AML-193 (cell line): ENCODE measurements at regions not wholly inside any gene's neighbourhood (a gene's known extent, or its start where the extent isn't known, plus 50 kb on each side); places are given as distances from the start of the nearest gene placed in this dataset.

Experiments used
- DNase-seq, 2 experiments: peaks; one replicate each; lab custom pipeline; 2025; lab: John Stamatoyannopoulos, UW

GRCh38 chr6:40796260-40797221 is 209.4 kb upstream of the LRFN2 start:
- no peak for DNase-seq

DNA sequence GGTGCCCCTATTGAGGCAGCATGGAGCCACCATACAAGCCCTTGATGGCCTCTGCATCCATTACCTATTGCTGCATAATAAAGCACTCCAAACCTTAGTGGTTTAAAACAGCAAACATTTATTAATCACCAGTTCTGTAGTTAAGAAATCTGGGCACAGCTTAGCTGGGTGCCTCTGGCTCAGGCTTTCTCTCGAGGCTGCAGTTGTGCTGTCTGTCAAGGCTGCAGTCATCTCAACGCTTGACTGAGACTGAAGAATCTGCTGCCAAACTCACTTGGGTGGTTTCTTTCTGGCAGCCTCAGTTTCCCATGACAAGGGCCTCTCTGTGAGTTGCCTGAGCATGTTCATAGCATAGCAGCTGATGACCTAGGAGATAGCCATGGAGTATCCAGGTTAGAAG is 207.4 kb upstream of the LRFN2 start:
- no peak for DNase-seq

DNA sequence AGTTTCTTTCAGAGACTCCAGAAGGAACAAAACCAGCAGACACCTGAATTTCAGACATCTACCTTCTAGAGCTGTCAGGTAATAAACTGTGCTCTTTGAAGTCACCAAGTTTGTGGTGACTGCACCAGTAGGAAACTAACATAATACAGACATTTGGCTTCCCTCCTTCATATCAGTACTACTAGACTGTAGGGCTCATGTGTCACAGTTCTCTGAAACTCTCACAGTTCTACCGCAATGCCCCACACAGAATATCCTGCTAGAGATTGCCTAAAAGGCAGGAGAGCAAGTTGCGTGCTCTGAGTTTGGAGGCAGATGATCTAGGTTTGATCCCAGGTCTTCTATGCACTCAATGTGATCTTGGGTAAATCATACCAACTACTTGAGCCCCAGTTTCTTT is 205.0 kb upstream of the LRFN2 start:
- no peak for DNase-seq

- DNase-seq: no peak
These were observed 203.8 kb upstream of the LRFN2 start for GRCh38 chr6:40791004-40791403.

DNA sequence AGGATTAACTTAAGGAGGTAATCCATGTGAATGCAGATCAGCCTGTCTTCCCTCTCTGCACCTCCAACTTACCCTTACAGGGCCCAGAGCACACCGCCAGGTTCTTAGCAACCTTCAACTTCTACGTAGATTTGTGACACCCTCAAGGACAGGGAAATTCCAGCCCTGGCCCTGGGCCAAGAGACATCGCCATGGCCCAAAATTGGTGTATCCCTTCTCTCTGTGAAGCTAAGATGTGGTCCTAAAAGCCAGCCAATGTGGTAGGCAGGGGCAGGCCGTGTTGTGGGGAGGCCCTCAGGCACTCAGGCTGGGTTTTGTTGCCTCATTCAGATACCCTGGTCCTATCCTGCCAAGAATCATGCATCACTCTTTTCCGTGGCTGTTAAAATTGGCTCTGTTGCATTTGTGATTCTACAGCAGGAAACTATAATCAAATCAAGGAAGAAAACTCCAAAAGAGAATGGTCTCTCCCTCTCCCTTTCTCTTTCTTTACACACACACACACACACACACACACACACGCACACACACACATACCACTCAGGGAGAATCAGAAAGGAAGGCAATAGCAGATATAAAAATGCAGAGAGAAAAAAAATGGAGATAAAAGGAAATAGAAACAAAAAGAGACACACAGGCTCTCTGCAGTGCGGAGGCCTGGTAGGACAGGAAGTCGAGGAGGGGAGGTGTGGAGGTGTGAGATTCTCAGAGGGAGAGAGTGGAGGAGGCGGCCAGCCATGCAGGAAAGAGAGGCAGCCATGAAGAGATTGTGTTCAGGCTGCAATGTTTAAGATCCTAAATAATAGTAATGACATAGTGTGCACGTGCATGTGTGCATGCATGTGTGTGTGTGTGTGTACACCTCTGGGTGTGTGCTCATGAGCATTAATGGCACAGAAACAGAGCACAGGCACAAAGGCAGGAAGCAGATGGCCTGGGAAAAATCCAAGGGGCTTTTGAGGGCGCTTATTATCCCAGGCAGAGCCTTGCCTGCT is 201.8 kb upstream of the LRFN2 start:
- no peak for DNase-seq

DNA sequence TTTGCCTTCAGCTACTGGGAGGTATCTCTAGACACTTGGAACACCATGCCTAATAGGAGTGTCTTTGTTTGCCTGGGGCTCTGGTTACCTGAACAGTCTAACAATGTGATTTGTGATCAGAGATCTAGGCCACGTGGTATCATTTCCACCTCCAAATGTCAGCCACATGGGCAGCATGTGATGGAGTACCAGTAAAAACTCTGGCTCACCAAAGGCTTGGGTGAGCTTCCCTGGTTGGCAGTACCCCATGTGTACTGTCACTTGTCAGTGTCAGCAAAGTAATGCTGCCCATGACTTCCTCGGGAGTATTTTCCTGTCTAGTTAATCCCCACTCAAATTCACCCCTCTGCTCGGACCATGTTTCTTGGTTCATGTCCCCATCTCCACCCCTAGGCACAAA is 195.2 kb upstream of the LRFN2 start:
- DNase-seq: no peak

GRCh38 chr6:40780637-40781036 is 193.5 kb upstream of the LRFN2 start:
- no peak for DNase-seq

DNA sequence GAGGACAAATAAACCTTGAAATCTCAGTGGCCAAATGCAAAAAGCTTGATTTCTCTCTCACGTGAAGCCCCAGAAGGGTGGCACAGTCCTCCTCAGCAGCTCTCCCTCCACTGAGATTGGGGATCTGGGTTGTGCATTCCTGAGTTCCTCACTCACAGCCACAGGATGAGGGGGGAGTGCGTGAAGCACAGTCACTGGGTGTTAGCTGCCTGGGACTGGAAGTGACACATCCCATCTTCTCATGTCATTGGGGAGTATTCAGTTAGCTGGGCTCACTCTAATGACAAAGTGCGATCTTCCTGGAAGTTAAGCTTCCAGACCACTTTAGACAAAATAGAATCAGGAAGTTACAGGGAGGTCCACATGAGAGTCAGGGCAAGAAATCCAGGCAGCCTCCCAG is 192.2 kb upstream of the LRFN2 start:
- DNase-seq: no peak

DNA sequence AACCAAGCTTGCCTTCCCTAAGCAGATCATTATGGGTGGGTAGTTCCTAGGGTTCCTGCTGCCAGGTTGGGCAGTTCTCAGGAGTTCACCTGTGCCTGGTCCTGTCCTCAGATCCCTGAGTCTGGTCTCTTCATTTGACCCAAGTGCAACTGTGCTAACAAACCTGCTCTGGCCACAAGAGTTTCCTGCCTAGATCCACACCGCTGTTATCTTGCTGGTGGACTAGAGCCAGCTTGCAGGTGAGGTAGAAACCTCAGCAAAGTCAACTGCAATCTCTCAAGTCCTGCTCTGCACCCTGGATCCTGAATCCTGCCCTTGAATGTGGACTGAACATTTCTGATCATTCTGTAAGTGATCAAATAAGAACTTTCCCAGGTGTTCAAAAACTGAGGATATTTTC is 191.8 kb upstream of the LRFN2 start:
- no peak for DNase-seq

DNA sequence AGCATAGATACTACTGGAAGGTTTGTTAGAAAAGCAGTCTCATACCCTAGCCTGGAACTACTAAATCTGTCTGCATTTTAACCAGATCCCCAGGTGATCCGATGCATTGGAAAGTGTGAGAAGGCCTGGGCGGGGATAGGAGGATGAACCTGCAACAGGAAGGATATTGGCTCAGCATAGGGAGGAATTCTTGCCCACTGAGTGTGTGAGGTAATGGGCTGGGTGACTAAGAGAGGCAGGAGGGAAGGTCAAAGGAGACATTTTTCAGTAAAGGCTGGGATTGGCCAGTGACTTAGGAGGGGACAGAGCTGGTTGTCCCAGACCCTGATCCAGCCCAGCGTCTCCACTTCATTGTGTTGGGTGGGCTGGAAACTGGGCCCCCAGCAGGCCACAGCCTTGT is 191.0 kb upstream of the LRFN2 start:
- DNase-seq: no peak

- DNase-seq: no peak
These were observed 187.8 kb upstream of the LRFN2 start for GRCh38 chr6:40774932-40775331.

GRCh38 chr6:40770794-40771193 is 183.6 kb upstream of the LRFN2 start:
- no peak for DNase-seq

DNA sequence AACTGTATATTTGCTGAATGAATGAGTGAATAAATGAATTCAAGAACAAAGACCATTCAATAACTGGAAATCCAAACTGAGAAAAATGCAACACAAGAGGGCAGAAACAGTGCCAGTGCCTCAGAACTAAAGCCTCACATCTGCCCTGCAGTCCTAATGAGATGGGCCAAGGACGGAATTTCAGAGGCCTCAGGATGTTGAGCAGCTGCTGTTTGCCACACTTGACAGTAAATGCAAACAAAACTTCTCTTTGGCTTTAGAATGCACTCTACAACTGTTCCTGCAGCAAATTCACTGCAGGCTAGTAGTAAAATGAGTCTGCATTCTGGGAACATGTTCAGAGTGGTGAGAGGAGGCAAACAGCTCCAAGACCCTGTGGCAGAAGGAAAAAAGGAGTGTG is 177.6 kb upstream of the LRFN2 start:
- no peak for DNase-seq

DNA sequence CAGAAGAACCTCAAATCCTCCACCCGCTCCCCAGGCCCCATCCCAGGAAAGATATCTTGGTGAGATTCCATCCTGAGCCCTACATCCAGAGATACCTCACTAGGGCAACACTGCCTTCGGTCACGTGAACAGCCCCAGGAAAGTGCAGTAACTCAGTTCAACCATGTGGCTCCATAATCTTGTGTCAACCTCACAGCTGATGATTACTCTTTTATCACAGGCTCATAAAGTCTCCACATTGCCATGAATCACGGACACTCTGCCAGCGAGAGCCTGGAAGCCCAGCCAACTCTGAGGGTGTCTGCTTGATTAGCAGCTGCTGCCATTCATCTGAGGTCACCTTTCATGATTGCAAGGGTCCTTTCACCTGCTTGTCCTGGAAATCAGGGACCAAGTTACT is 175.8 kb upstream of the LRFN2 start:
- DNase-seq: no peak

- DNase-seq: no peak
These were observed 173.7 kb upstream of the LRFN2 start for GRCh38 chr6:40760887-40761286.

DNA sequence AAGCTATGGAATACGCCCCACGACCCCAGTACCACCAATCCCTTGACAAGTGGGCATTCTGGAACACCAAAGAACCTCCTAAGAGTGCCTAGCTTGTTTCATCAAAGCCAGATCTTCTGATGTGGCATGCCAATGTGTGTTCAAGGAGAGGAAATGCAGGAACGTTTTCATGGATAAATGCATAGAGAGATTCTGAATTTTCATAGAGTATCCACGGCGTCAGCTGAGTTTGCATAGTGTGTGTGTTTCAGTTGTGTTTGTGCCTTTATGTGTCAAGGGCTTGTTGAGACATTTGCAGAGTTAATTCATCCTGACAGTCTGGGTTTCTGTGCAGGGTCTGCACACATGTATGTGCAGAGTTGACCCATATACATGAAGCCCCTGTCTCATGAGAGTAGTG is 172.7 kb upstream of the LRFN2 start:
- DNase-seq: no peak

GRCh38 chr6:40759264-40759663 is 172.1 kb upstream of the LRFN2 start:
- no peak for DNase-seq

- no peak for DNase-seq
These were observed 168.7 kb upstream of the LRFN2 start for GRCh38 chr6:40755749-40756452.

- DNase-seq: no peak
These were observed 168.0 kb upstream of the LRFN2 start for GRCh38 chr6:40755046-40755681.

GRCh38 chr6:40754461-40755045 is 167.4 kb upstream of the LRFN2 start:
- no peak for DNase-seq
